ENCODE measurements at regions not wholly inside any gene's neighbourhood (a gene's known extent, or its start where the extent isn't known, plus 50 kb on each side); places are given as distances from the start of the nearest gene placed in this dataset.

- Histone ChIP-seq H3K79me1 (replicated peaks; ENCODE audit: low read length, poor library complexity, severe bottlenecking) (no peaks in the 10 kb centered on the region), H2BK12ac (ENCODE audit: low read length in 2 of 2) (no peak overlapping the region), H3K4me2 (ENCODE audit: low read length, poor library complexity, severe bottlenecking) (no peak overlapping the region), H3K9me3 (ENCODE audit: control insufficient read depth, low read length) (no peaks in the 10 kb centered on the region), H3K4me3 (ENCODE audit: insufficient read depth in 1 of 2, low read depth in 1 of 2, low read length in 2 of 2) (no peak overlapping the region), H2AFZ (ENCODE audit: low read depth, low read length) (no peak overlapping the region), H2BK5ac (ENCODE audit: low read depth, low read length, poor library complexity, severe bottlenecking) (no peak overlapping the region), H3K4ac (ENCODE audit: low read depth in 1 of 2, low read length in 2 of 2) (no peak overlapping the region), H3K23ac (ENCODE audit: low read length in 2 of 2) (no peak overlapping the region), H2AK5ac (ENCODE audit: low read length, severe bottlenecking) (no peak overlapping the region), H2BK15ac (ENCODE audit: low read depth, poor library complexity, severe bottlenecking) (no peak overlapping the region), H3K27me3 (ENCODE audit: control insufficient read depth in 1 of 2, insufficient read depth in 1 of 2, low read length in 2 of 2) (peaks cover 18 to 27% of the 10 kb centered on the region in 2 experiments), H3K27ac (ENCODE audit: low read length, poor library complexity, severe bottlenecking) (no peak overlapping the region), H3K36me3 (ENCODE audit: control insufficient read depth in 1 of 2, insufficient read depth in 2 of 2, low read depth in 1 of 2, low read length in 2 of 2) (peaks cover 0 to 2% of the 10 kb centered on the region in 2 experiments), H2BK120ac (ENCODE audit: low read depth, low read length) (no peak overlapping the region), H3K9ac (ENCODE audit: low read length) (no peak overlapping the region), H3K18ac (ENCODE audit: low read depth in 1 of 2, low read length in 2 of 2) (no peak overlapping the region), H3K4me1 (ENCODE audit: control insufficient read depth, insufficient read depth, low read depth, low read length) (peaks cover 11% of the 10 kb centered on the region), H3K14ac (ENCODE audit: low read length in 2 of 2) (no peak overlapping the region), H4K91ac (ENCODE audit: low read length) (no peak overlapping the region), H4K8ac (ENCODE audit: low read length) (no peak overlapping the region)
- no peak for DNase-seq
- WGBS, result 56% methylated on average over 1 of the region's 1 CpG
Observed at GRCh38 chr15:47188758-47189507, 528.4 kb upstream of the SEMA6D start.

GRCh38 chr15:47194718-47195117 is 522.6 kb upstream of the SEMA6D start:
- Histone ChIP-seq H3K14ac (ENCODE audit: low read length in 2 of 2) (no peak overlapping the region), H3K23ac (ENCODE audit: low read length in 2 of 2) (no peak overlapping the region), H3K4me3 (ENCODE audit: insufficient read depth in 1 of 2, low read depth in 1 of 2, low read length in 2 of 2) (no peak overlapping the region), H2BK12ac (ENCODE audit: low read length in 2 of 2) (no peak overlapping the region), H2AK5ac (ENCODE audit: low read length, severe bottlenecking) (no peak overlapping the region), H3K9ac (ENCODE audit: low read length) (no peak overlapping the region), H3K9me3 (ENCODE audit: control insufficient read depth, low read length) (no peaks in the 10 kb centered on the region), H4K8ac (ENCODE audit: low read length) (no peak overlapping the region), H3K18ac (ENCODE audit: low read depth in 1 of 2, low read length in 2 of 2) (no peak overlapping the region), H2BK120ac (ENCODE audit: low read depth, low read length) (no peak overlapping the region), H3K4ac (ENCODE audit: low read depth in 1 of 2, low read length in 2 of 2) (no peak overlapping the region), H2AFZ (ENCODE audit: low read depth, low read length) (no peak overlapping the region), H2BK5ac (ENCODE audit: low read depth, low read length, poor library complexity, severe bottlenecking) (no peak overlapping the region), H4K91ac (ENCODE audit: low read length) (no peak overlapping the region), H3K79me1 (replicated peaks; ENCODE audit: low read length, poor library complexity, severe bottlenecking) (no peaks in the 10 kb centered on the region), H2BK15ac (ENCODE audit: low read depth, poor library complexity, severe bottlenecking) (no peak overlapping the region), H3K4me2 (ENCODE audit: low read length, poor library complexity, severe bottlenecking) (no peak overlapping the region), H3K36me3 (ENCODE audit: control insufficient read depth in 1 of 2, insufficient read depth in 2 of 2, low read depth in 1 of 2, low read length in 2 of 2) (no peaks in the 10 kb centered on the region), H3K27ac (ENCODE audit: low read length, poor library complexity, severe bottlenecking) (no peak overlapping the region), H3K27me3 (ENCODE audit: control insufficient read depth in 1 of 2, insufficient read depth in 1 of 2, low read length in 2 of 2) (peaks cover 0 to 4% of the 10 kb centered on the region in 2 experiments), H3K4me1 (ENCODE audit: control insufficient read depth, insufficient read depth, low read depth, low read length) (no peaks in the 10 kb centered on the region)
- DNase-seq, result peak; percentile 59
- 50% methylated on average over 2 of the region's 2 CpGs for whole genome bisulfite sequencing

DNA sequence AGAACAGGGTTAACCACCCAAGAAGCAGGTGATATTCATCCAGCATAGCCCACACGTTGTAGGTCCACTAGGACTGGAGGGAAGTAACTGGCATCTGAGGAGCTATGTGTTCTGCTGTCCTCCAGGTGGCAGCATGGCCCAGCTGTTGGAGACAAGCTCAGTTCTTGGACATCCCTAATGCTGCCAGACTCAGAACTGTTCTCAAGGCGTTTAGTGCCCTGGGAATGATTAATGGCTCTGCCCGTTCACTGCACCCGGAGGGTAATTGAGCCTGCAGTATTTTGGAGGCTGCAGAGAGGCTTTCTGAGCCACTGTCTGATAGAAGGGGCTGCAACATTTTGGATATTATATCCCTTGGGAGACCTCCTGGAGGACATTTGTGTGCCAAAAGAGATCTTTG is 521.3 kb upstream of the SEMA6D start:
- no peak overlapping the region for H3K14ac ChIP-seq (ENCODE audit: low read length in 2 of 2)
- H4K8ac ChIP-seq (ENCODE audit: low read length), result no peak overlapping the region
- no peaks in the 10 kb centered on the region for H3K4me1 ChIP-seq (ENCODE audit: control insufficient read depth, insufficient read depth, low read depth, low read length)
- no peak overlapping the region for H3K4me2 ChIP-seq (ENCODE audit: low read length, poor library complexity, severe bottlenecking)
- 2% methylated on average over 4 of the region's 4 CpGs for WGBS
- H4K91ac ChIP-seq (ENCODE audit: low read length), result no peak overlapping the region
- H2BK5ac ChIP-seq (ENCODE audit: low read depth, low read length, poor library complexity, severe bottlenecking), result no peak overlapping the region
- H3K79me1 ChIP-seq (replicated peaks; ENCODE audit: low read length, poor library complexity, severe bottlenecking), result no peaks in the 10 kb centered on the region
- no peak overlapping the region for H3K4ac ChIP-seq (ENCODE audit: low read depth in 1 of 2, low read length in 2 of 2)
- no peak overlapping the region for H2AK5ac ChIP-seq (ENCODE audit: low read length, severe bottlenecking)
- no peak overlapping the region for H2BK15ac ChIP-seq (ENCODE audit: low read depth, poor library complexity, severe bottlenecking)
- no peak overlapping the region for H2AFZ ChIP-seq (ENCODE audit: low read depth, low read length)
- no peak overlapping the region for H2BK12ac ChIP-seq (ENCODE audit: low read length in 2 of 2)
- H3K9me3 ChIP-seq (ENCODE audit: control insufficient read depth, low read length), result no peaks in the 10 kb centered on the region
- no peak overlapping the region for H2BK120ac ChIP-seq (ENCODE audit: low read depth, low read length)
- no peaks in the 10 kb centered on the region for H3K36me3 ChIP-seq (ENCODE audit: control insufficient read depth in 1 of 2, insufficient read depth in 2 of 2, low read depth in 1 of 2, low read length in 2 of 2)
- H3K18ac ChIP-seq (ENCODE audit: low read depth in 1 of 2, low read length in 2 of 2), result no peak overlapping the region
- peak; percentile 83 for DNase-seq
- H3K9ac ChIP-seq (ENCODE audit: low read length), result no peak overlapping the region
- peaks cover 0 to 3% of the 10 kb centered on the region in 2 experiments for H3K27me3 ChIP-seq (ENCODE audit: control insufficient read depth in 1 of 2, insufficient read depth in 1 of 2, low read length in 2 of 2)
- H3K23ac ChIP-seq (ENCODE audit: low read length in 2 of 2), result no peak overlapping the region
- H3K4me3 ChIP-seq (ENCODE audit: insufficient read depth in 1 of 2, low read depth in 1 of 2, low read length in 2 of 2), result no peak overlapping the region
- no peak overlapping the region for H3K27ac ChIP-seq (ENCODE audit: low read length, poor library complexity, severe bottlenecking)

DNA sequence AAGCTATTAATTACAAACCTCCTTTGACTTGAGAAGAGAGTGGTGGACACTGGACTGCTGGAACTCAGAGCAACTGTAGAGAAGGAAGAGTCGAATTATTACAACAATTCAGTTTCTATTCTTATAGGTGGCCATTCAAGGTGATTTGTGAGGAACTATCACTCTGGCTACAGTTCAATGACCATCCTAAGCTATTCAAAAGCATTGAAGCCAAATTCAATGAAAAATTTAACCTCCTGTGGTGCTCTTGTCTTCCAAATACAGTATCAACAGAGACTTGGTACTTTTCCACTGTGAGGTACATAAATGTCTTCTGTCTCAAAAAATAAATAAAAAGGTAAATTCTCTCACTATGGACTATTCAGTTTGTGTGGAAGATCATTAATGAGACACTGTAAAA is 513.3 kb upstream of the SEMA6D start:
- Histone ChIP-seq H3K79me1 (replicated peaks; ENCODE audit: low read length, poor library complexity, severe bottlenecking) (no peaks in the 10 kb centered on the region), H3K23ac (ENCODE audit: low read length in 2 of 2) (no peak overlapping the region), H4K8ac (ENCODE audit: low read length) (no peak overlapping the region), H3K4me3 (ENCODE audit: insufficient read depth in 1 of 2, low read depth in 1 of 2, low read length in 2 of 2) (no peak overlapping the region), H2AK5ac (ENCODE audit: low read length, severe bottlenecking) (no peak overlapping the region), H3K27me3 (ENCODE audit: control insufficient read depth in 1 of 2, insufficient read depth in 1 of 2, low read length in 2 of 2) (peaks cover 0 to 3% of the 10 kb centered on the region in 2 experiments), H3K9me3 (ENCODE audit: control insufficient read depth, low read length) (no peaks in the 10 kb centered on the region), H3K4me1 (ENCODE audit: control insufficient read depth, insufficient read depth, low read depth, low read length) (no peaks in the 10 kb centered on the region), H3K27ac (ENCODE audit: low read length, poor library complexity, severe bottlenecking) (no peak overlapping the region), H4K91ac (ENCODE audit: low read length) (no peak overlapping the region), H3K36me3 (ENCODE audit: control insufficient read depth in 1 of 2, insufficient read depth in 2 of 2, low read depth in 1 of 2, low read length in 2 of 2) (no peaks in the 10 kb centered on the region), H2BK5ac (ENCODE audit: low read depth, low read length, poor library complexity, severe bottlenecking) (no peak overlapping the region), H3K4me2 (ENCODE audit: low read length, poor library complexity, severe bottlenecking) (no peak overlapping the region), H3K18ac (ENCODE audit: low read depth in 1 of 2, low read length in 2 of 2) (no peak overlapping the region), H2BK15ac (ENCODE audit: low read depth, poor library complexity, severe bottlenecking) (no peak overlapping the region), H3K14ac (ENCODE audit: low read length in 2 of 2) (no peak overlapping the region), H2BK12ac (ENCODE audit: low read length in 2 of 2) (no peak overlapping the region), H2BK120ac (ENCODE audit: low read depth, low read length) (no peak overlapping the region), H3K4ac (ENCODE audit: low read depth in 1 of 2, low read length in 2 of 2) (no peak overlapping the region), H2AFZ (ENCODE audit: low read depth, low read length) (no peak overlapping the region), H3K9ac (ENCODE audit: low read length) (no peak overlapping the region)
- no peak for DNase-seq
- no CpG with 5 or more reads among the region's 1 CpG for WGBS
